ENCODE measurements at regions not wholly inside any gene's neighbourhood (a gene's known extent, or its start where the extent isn't known, plus 50 kb on each side); places are given as distances from the start of the nearest gene placed in this dataset.

DNA sequence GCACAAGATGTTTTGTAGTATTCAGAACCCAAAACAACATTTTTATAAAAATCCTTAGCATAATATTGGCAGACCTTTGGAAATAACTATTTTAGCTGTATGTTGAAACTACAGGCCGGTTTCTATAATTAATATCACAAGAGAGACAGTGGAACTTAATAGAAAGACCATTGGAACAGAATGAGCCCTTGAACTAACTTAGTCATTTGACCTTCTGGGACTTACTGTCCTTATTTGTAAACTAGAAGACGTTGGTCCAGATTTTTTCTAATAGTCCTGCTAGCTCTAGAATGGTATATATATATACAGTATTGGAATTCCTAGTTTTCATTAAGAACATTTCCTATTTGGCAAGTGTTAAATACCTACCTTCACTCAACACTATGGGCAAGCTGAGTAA lies 69.5 kb upstream of the ALDH1A1 start:
- no peak for DNase-seq (ENCODE audit: low read depth, low spot score)
- no peaks in the 10 kb centered on the region for H3K9me3 ChIP-seq (ENCODE audit: control insufficient read depth, low read depth, low read length)
- no peak overlapping the region for H3K4me2 ChIP-seq (ENCODE audit: control insufficient read depth, extremely low read depth, insufficient read depth, low read depth, low read length)
- H3K9ac ChIP-seq (ENCODE audit: control insufficient read depth, extremely low read depth, insufficient read depth, low read length): no peak overlapping the region
- no peaks in the 10 kb centered on the region for H3K4me1 ChIP-seq (ENCODE audit: control insufficient read depth, extremely low read depth, insufficient read depth, low read length)
- H4K20me1 ChIP-seq (ENCODE audit: control insufficient read depth, extremely low read depth, insufficient read depth, low read length): no peaks in the 10 kb centered on the region
- H3K9me1 ChIP-seq (ENCODE audit: control insufficient read depth, extremely low read depth, insufficient read depth, low read length): no peaks in the 10 kb centered on the region
- no peaks in the 10 kb centered on the region for H3K36me3 ChIP-seq (ENCODE audit: control insufficient read depth in 2 of 2, extremely low read depth in 1 of 2, insufficient read depth in 2 of 2, low read length in 2 of 2)
- no peak overlapping the region for H2AFZ ChIP-seq (ENCODE audit: control insufficient read depth, low read length)
- TF ChIP-seq, protein P1, sequence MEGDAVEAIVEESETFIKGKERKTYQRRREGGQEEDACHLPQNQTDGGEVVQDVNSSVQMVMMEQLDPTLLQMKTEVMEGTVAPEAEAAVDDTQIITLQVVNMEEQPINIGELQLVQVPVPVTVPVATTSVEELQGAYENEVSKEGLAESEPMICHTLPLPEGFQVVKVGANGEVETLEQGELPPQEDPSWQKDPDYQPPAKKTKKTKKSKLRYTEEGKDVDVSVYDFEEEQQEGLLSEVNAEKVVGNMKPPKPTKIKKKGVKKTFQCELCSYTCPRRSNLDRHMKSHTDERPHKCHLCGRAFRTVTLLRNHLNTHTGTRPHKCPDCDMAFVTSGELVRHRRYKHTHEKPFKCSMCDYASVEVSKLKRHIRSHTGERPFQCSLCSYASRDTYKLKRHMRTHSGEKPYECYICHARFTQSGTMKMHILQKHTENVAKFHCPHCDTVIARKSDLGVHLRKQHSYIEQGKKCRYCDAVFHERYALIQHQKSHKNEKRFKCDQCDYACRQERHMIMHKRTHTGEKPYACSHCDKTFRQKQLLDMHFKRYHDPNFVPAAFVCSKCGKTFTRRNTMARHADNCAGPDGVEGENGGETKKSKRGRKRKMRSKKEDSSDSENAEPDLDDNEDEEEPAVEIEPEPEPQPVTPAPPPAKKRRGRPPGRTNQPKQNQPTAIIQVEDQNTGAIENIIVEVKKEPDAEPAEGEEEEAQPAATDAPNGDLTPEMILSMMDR (optimal IDR thresholded peaks at IDR 0.05 in 1 of 3, IDR thresholded peaks at IDR 0.05 in 1 of 3, conservative IDR thresholded peaks at IDR 0.05 in 1 of 3; ENCODE audit: extremely low read depth in 1 of 3, insufficient read depth in 2 of 3, low read length in 3 of 3): no peak
- no peak for TF ChIP-seq EZH2 (IDR thresholded peaks at IDR 0.05; ENCODE audit: low read length)
- no peak overlapping the region for H3K4me3 ChIP-seq (ENCODE audit: control insufficient read depth in 2 of 3, extremely low read depth in 1 of 3, insufficient read depth in 2 of 3, low read depth in 1 of 3, low read length in 3 of 3)
- no peak for FAIRE-seq
- dilution Hi-C loops (cut with MboI; ENCODE audit: extremely low pct_ligation_motif_present, low sequenced_read_pairs): no loop called here
- no peaks in the 10 kb centered on the region for H3K27me3 ChIP-seq (ENCODE audit: control insufficient read depth, extremely low read depth, insufficient read depth, low read length)
- no peaks in the 10 kb centered on the region for H3K79me2 ChIP-seq (ENCODE audit: control insufficient read depth, insufficient read depth, low read length)
- no peak overlapping the region for H3K27ac ChIP-seq (ENCODE audit: control insufficient read depth, insufficient read depth, low read length)

DNA sequence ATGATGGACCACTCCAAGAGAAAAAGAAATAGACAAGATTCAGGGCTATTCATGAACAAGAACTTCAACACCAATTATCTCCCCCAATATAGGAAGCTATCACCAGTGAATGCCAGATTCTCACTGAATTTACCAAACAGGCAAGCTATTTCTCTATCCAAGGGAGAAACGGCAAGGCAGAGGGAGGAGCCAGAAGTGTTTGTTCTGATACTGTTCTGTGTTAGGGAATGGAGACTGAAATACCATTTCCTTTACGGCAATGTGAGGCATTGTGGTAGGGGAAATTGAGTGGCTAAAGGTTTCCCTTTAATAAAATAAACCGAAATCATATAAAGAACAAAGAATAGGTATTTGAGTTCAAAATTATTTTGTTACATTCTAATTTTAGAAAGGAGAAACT lies 68.0 kb upstream of the ALDH1A1 start:
- H3K36me3 ChIP-seq (ENCODE audit: control insufficient read depth in 2 of 2, extremely low read depth in 1 of 2, insufficient read depth in 2 of 2, low read length in 2 of 2): no peaks in the 10 kb centered on the region
- DNase-seq (ENCODE audit: low read depth, low spot score) (no peak), FAIRE-seq (no peak)
- no peaks in the 10 kb centered on the region for H3K79me2 ChIP-seq (ENCODE audit: control insufficient read depth, insufficient read depth, low read length)
- no peak overlapping the region for H2AFZ ChIP-seq (ENCODE audit: control insufficient read depth, low read length)
- H3K27ac ChIP-seq (ENCODE audit: control insufficient read depth, insufficient read depth, low read length): no peak overlapping the region
- H3K27me3 ChIP-seq (ENCODE audit: control insufficient read depth, extremely low read depth, insufficient read depth, low read length): no peaks in the 10 kb centered on the region
- H3K9me3 ChIP-seq (ENCODE audit: control insufficient read depth, low read depth, low read length): no peaks in the 10 kb centered on the region
- H3K4me1 ChIP-seq (ENCODE audit: control insufficient read depth, extremely low read depth, insufficient read depth, low read length): no peaks in the 10 kb centered on the region
- H3K9me1 ChIP-seq (ENCODE audit: control insufficient read depth, extremely low read depth, insufficient read depth, low read length): no peaks in the 10 kb centered on the region
- no peak overlapping the region for H3K4me3 ChIP-seq (ENCODE audit: control insufficient read depth in 2 of 3, extremely low read depth in 1 of 3, insufficient read depth in 2 of 3, low read depth in 1 of 3, low read length in 3 of 3)
- no peaks in the 10 kb centered on the region for H4K20me1 ChIP-seq (ENCODE audit: control insufficient read depth, extremely low read depth, insufficient read depth, low read length)
- no peak overlapping the region for H3K9ac ChIP-seq (ENCODE audit: control insufficient read depth, extremely low read depth, insufficient read depth, low read length)
- dilution Hi-C loops (cut with MboI; ENCODE audit: extremely low pct_ligation_motif_present, low sequenced_read_pairs): no loop called here
- no peak overlapping the region for H3K4me2 ChIP-seq (ENCODE audit: control insufficient read depth, extremely low read depth, insufficient read depth, low read depth, low read length)
- TF ChIP-seq, protein P1 (optimal IDR thresholded peaks at IDR 0.05 in 1 of 3, IDR thresholded peaks at IDR 0.05 in 1 of 3, conservative IDR thresholded peaks at IDR 0.05 in 1 of 3; ENCODE audit: extremely low read depth in 1 of 3, insufficient read depth in 2 of 3, low read length in 3 of 3): no peak
- no peak for TF ChIP-seq EZH2 (IDR thresholded peaks at IDR 0.05; ENCODE audit: low read length)
